CD14-positive monocyte (primary cell): ENCODE measurements at regions not wholly inside any gene's neighbourhood (a gene's known extent, or its start where the extent isn't known, plus 50 kb on each side); places are given as distances from the start of the nearest gene placed in this dataset.

Experiments
- DNase-seq, 3 donors: peaks; one replicate each; pipeline ENCODE4 v3.0.0-alpha.2; 2011 to 2022
- H2AFZ ChIP-seq: 2 replicates; pipeline ENCODE4 v1.6.0; 2012; ENCODE audit warnings: mild to moderate bottlenecking, low read depth, low read length, inconsistent platforms; ENCODE audit not compliant: insufficient read depth, poor library complexity, severe bottlenecking
- H3K27ac ChIP-seq, 2 donors: 1 replicate in 1 of 2; 2 replicates in 1 of 2; pipeline ENCODE4 v1.5.1; 2012 to 2013; ENCODE audit warnings: low read length in 2 of 2, control low read depth in 1 of 2, inconsistent platforms in 1 of 2, low read depth in 1 of 2, mild to moderate bottlenecking in 1 of 2
- H3K27me3 ChIP-seq, 2 donors: one replicate each; pipeline versions ENCODE4 v1.6.0 to v1.6.1; 2011 to 2013; ENCODE audit warnings: low read length in 2 of 2; ENCODE audit not compliant: control insufficient read depth in 2 of 2, insufficient read depth in 2 of 2
- H3K36me3 ChIP-seq, 2 donors: replicated peaks in 1 of 2; 1 replicate in 1 of 2; 2 replicates in 1 of 2; pipeline versions ENCODE4 v1.5.1 to v1.6.1; 2012 to 2013; ENCODE audit warnings: low read length in 2 of 2, control low read depth in 1 of 2, inconsistent platforms in 1 of 2, mild to moderate bottlenecking in 1 of 2; ENCODE audit not compliant: insufficient read depth in 2 of 2, control insufficient read depth in 1 of 2
- H3K4me1 ChIP-seq, 2 donors: 1 replicate in 1 of 2; 2 replicates in 1 of 2; pipeline versions ENCODE4 v1.5.1 to v1.6.1; 2012 to 2013; ENCODE audit warnings: low read length in 2 of 2, control low read depth in 1 of 2, inconsistent platforms in 1 of 2, mild to moderate bottlenecking in 1 of 2, moderate library complexity in 1 of 2; ENCODE audit not compliant: insufficient read depth in 2 of 2, control insufficient read depth in 1 of 2
- H3K4me2 ChIP-seq: replicated peaks from 2 replicates; pipeline ENCODE3; 2012; ENCODE audit warnings: low read length, moderate library complexity, mild to moderate bottlenecking; ENCODE audit not compliant: poor library complexity, severe bottlenecking; ENCODE audit errors: extremely low read depth
- H3K4me3 ChIP-seq, 3 experiments: fragments of 200-600 bp in 1 of 3; sonication (generic) in 1 of 3; replicated peaks in 1 of 3; 1 replicate in 2 of 3; 2 replicates in 1 of 3; pipeline ENCODE4 v1.5.1; 2011 to 2013; ENCODE audit warnings: low read length in 3 of 3, mild to moderate bottlenecking in 3 of 3, control low read depth in 2 of 3, low read depth in 2 of 3, inconsistent platforms in 1 of 3, moderate library complexity in 1 of 3
- H3K79me2 ChIP-seq: 2 replicates; pipeline ENCODE4 v1.6.0; 2012; ENCODE audit warnings: mild to moderate bottlenecking, control low read depth, inconsistent platforms, low read length, moderate library complexity; ENCODE audit not compliant: insufficient read depth
- H3K9ac ChIP-seq: 2 replicates; pipeline ENCODE4 v1.6.0; 2017; ENCODE audit warnings: low read length, mild to moderate bottlenecking; ENCODE audit not compliant: insufficient read depth, poor library complexity, severe bottlenecking
- H3K9me3 ChIP-seq, 2 donors: replicated peaks in 1 of 2; 1 replicate in 1 of 2; 2 replicates in 1 of 2; pipeline versions ENCODE4 v1.5.1 to v1.6.1; 2012 to 2013; ENCODE audit warnings: low read length in 2 of 2, control low read depth in 1 of 2; ENCODE audit not compliant: control insufficient read depth in 1 of 2, insufficient read depth in 1 of 2
- H4K20me1 ChIP-seq: 2 replicates; pipeline ENCODE4 v1.6.0; 2012; ENCODE audit warnings: mild to moderate bottlenecking, low read length, control low read depth, moderate library complexity; ENCODE audit not compliant: insufficient read depth
- H3K27ac Mint-ChIP-seq, 7 donors: one replicate each; pipeline ENCODE4 v1.8.0; 2020; ENCODE audit warnings: mild to moderate bottlenecking in 7 of 7, mixed read lengths in 7 of 7, moderate library complexity in 6 of 7, inconsistent platforms in 2 of 7
- H3K27me3 Mint-ChIP-seq, 3 donors: one replicate each; pipeline ENCODE4 v1.8.0; 2021 to 2022; ENCODE audit warnings: low read depth in 3 of 3, mild to moderate bottlenecking in 3 of 3, mixed read lengths in 3 of 3, moderate library complexity in 3 of 3, inconsistent platforms in 1 of 3
- H3K36me3 Mint-ChIP-seq, 2 donors: one replicate each; pipeline ENCODE4 v1.8.0; 2020; ENCODE audit warnings: mixed read lengths in 2 of 2, inconsistent platforms in 1 of 2, mild to moderate bottlenecking in 1 of 2
- H3K4me1 Mint-ChIP-seq: one replicate; pipeline ENCODE4 v1.8.0; 2020; ENCODE audit warnings: mild to moderate bottlenecking, mixed read lengths
- H3K4me3 Mint-ChIP-seq, 2 donors: one replicate each; pipeline ENCODE4 v1.8.0; 2020; ENCODE audit warnings: mild to moderate bottlenecking in 2 of 2, mixed read lengths in 2 of 2, moderate library complexity in 1 of 2
- H3K9me3 Mint-ChIP-seq, 7 donors: one replicate each; pipeline ENCODE4 v1.8.0; 2020 to 2022; ENCODE audit warnings: mixed read lengths in 7 of 7, mild to moderate bottlenecking in 6 of 7, moderate library complexity in 6 of 7, inconsistent platforms in 2 of 7
- WGBS: methylation state at CpG from one replicate; pipeline ENCODE4 v1.1.5; 2013; ENCODE audit warnings: missing lambda C conversion rate; ENCODE audit not compliant: insufficient coverage; 5-methylcytosine and 5-hydroxymethylcytosine counted together
- intact Hi-C, 2 donors: fragments of 100-400 bp; cut with micrococcal nuclease; formaldehyde crosslinking; loops; one replicate each; pipeline versions ENCODE4 v1.15.0 to v1.15.1; 2023
- TF ChIP-seq, protein P1 (sequence below): fragments of 200-600 bp; IDR thresholded peaks from one replicate; pipeline ENCODE4 v1.8.0; 2022; ENCODE audit warnings: antibody characterized with exemption, mild to moderate bottlenecking

GRCh38 chr20:51154708-51155690 is 132.1 kb upstream of the KCNG1 start:
- Histone ChIP-seq H3K9ac (no peak overlapping the region), H4K20me1 (no peaks in the 10 kb centered on the region), H3K27ac (no peak overlapping the region), H3K36me3 (no peaks in the 10 kb centered on the region), H3K9me3 (no peaks in the 10 kb centered on the region), H3K27me3 (peaks cover 0 to 3% of the 10 kb centered on the region in 2 donors), H3K4me2 (no peak overlapping the region), H3K4me1 (no peaks in the 10 kb centered on the region), H3K4me3 (no peak overlapping the region), H3K79me2 (no peaks in the 10 kb centered on the region), H2AFZ (no peak overlapping the region)
- Mint-ChIP-seq H3K4me3 (no peak overlapping the region), H3K9me3 (peaks cover 0 to 3% (median 0%) of the 10 kb centered on the region in 7 donors), H3K36me3 (no peaks in the 10 kb centered on the region), H3K27ac (no peak overlapping the region), H3K4me1 (no peaks in the 10 kb centered on the region), H3K27me3 (peaks cover 11 to 28% (median 22%) of the 10 kb centered on the region in 3 donors)
- DNase-seq: no peak
- 96% methylated on average over 13 of the region's 19 CpGs for WGBS
- intact Hi-C loops: no loop called here
- TF ChIP-seq, protein P1, sequence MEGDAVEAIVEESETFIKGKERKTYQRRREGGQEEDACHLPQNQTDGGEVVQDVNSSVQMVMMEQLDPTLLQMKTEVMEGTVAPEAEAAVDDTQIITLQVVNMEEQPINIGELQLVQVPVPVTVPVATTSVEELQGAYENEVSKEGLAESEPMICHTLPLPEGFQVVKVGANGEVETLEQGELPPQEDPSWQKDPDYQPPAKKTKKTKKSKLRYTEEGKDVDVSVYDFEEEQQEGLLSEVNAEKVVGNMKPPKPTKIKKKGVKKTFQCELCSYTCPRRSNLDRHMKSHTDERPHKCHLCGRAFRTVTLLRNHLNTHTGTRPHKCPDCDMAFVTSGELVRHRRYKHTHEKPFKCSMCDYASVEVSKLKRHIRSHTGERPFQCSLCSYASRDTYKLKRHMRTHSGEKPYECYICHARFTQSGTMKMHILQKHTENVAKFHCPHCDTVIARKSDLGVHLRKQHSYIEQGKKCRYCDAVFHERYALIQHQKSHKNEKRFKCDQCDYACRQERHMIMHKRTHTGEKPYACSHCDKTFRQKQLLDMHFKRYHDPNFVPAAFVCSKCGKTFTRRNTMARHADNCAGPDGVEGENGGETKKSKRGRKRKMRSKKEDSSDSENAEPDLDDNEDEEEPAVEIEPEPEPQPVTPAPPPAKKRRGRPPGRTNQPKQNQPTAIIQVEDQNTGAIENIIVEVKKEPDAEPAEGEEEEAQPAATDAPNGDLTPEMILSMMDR: no peak

- no peaks in the 10 kb centered on the region for H3K9me3 ChIP-seq
- no peak overlapping the region for H3K4me2 ChIP-seq
- peaks cover 0 to 3% of the 10 kb centered on the region in 2 donors for H3K27me3 ChIP-seq
- H4K20me1 ChIP-seq: no peaks in the 10 kb centered on the region
- TF ChIP-seq, protein P1: no peak
- no peaks in the 10 kb centered on the region for H3K79me2 ChIP-seq
- no peak overlapping the region for H2AFZ ChIP-seq
- Mint-ChIP-seq H3K4me3 (no peak overlapping the region), H3K36me3 (no peaks in the 10 kb centered on the region), H3K4me1 (no peaks in the 10 kb centered on the region), H3K27ac (no peak overlapping the region), H3K9me3 (peaks cover 0 to 3% (median 0%) of the 10 kb centered on the region in 7 donors), H3K27me3 (peaks cover 14 to 32% (median 24%) of the 10 kb centered on the region in 3 donors)
- intact Hi-C loops: no loop called here
- 94% methylated on average over 3 of the region's 6 CpGs for WGBS
- no peak overlapping the region for H3K9ac ChIP-seq
- H3K36me3 ChIP-seq: no peaks in the 10 kb centered on the region
- DNase-seq: no peak
- H3K4me3 ChIP-seq: no peak overlapping the region
- no peak overlapping the region for H3K27ac ChIP-seq
- H3K4me1 ChIP-seq: no peaks in the 10 kb centered on the region
These were observed 131.2 kb upstream of the KCNG1 start for GRCh38 chr20:51153867-51154707.
